Inflammatory macrophage (primary cell): ENCODE measurements at regions not wholly inside any gene's neighbourhood (a gene's known extent, or its start where the extent isn't known, plus 50 kb on each side); places are given as distances from the start of the nearest gene placed in this dataset.
"Not testable (repeated sequence)": the region's sequence is repeated elsewhere in the genome, so short reads cannot be mapped to it uniquely, and the experiment has no call there.

Experiments used
- DNase-seq, 2 donors: peaks; one replicate each; pipeline ENCODE4 v3.0.0-alpha.2; 2020 to 2022

GRCh38 chr7:19533266-19533665, 175.6 kb downstream of the POLR1F start:
- no peak for DNase-seq

DNA sequence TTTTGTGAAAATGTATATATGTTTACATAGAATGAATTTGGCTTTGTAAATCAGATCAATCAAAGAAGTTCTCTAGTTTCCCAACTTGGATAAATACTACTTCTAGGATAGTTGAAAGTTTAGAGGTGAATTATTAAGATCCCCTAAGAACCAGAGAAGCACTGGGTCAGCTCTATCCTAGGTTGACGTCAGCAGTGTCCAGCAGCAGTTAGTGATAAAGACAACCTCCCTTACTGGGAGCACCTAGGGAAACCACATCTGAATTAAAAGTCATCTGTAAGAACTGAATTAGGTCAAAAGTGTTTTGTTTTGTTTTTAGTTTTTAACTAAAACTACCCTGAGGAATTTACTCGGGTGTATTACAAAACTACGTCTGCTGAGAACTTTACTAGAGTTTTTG, 178.0 kb downstream of the POLR1F start:
- no peak for DNase-seq

GRCh38 chr7:19530261-19530660, 178.6 kb downstream of the POLR1F start:
- no peak for DNase-seq

DNA sequence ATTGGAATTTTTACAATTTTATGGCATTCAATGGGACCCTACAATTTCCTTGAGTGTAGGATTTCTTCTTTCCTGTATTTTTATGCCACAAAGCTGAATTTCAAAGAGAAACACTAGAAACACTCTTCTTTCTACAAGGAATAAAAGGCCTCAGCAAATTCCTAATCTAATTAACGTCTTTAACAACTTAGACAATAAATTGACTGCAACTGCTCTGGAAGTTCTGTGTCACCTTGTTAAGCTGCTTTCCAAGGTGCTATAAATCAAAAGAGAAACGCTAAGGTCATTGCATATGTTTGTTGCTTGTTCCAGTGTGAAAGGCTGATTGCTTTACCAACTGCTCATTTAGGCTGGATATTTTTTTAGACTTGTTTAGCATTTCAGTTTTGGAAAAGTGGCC, 182.2 kb downstream of the POLR1F start:
- DNase-seq = no peak

- no peak for DNase-seq
Measured at GRCh38 chr7:19522486-19522885, 186.4 kb downstream of the POLR1F start.

- DNase-seq = no peak
Measured at GRCh38 chr7:19520392-19520791, 188.4 kb downstream of the POLR1F start.

DNA sequence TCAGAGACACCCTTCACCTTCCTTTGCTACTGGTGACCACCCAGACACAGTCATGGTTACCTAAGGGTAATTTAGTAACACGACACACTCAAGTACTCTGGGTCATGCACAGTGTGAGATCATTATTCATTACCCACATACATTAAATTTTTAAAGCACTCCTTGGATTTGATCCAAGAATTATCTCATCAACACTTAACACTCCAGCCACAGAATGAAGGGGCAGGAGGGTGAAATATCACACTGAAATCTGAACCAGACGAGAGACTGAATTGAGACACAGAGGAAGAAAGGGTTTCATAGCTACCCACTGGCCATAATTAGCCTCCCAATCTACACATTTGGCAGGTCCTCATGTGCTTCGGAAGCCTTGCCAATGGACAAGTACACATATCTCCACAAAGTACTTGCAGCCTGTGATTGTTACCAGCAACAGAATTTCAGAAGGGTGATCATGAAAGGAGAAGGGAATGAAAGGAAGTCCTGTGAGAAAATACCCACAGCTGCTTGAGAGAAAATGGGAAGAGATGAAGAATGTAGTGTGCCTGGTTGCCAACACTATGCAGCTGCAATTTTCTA, 189.3 kb downstream of the POLR1F start:
- DNase-seq = no peak

DNA sequence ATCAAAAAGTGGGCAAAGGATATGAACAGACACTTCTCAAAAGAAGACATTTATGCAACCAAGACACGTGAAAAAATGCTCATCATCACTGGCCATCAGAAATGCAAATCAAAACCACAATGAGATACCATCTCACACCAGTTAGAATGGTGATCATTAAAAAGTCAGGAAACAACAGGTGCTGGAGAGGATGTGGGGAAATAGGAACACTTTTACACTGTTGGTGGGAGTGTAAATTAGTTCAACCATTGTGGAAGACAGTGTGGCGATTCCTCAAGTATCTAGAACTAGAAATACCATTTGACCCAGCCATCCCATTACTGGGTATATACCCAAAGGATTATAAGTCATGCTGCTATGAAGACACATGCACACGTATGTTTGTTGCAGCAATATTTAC, 191.3 kb downstream of the POLR1F start:
- not testable (repeated sequence) for DNase-seq

- no peak for DNase-seq
Measured at GRCh38 chr7:19508821-19509220, 200.0 kb downstream of the POLR1F start.

GRCh38 chr7:19508124-19508523, 200.7 kb downstream of the POLR1F start:
- DNase-seq = no peak

DNA sequence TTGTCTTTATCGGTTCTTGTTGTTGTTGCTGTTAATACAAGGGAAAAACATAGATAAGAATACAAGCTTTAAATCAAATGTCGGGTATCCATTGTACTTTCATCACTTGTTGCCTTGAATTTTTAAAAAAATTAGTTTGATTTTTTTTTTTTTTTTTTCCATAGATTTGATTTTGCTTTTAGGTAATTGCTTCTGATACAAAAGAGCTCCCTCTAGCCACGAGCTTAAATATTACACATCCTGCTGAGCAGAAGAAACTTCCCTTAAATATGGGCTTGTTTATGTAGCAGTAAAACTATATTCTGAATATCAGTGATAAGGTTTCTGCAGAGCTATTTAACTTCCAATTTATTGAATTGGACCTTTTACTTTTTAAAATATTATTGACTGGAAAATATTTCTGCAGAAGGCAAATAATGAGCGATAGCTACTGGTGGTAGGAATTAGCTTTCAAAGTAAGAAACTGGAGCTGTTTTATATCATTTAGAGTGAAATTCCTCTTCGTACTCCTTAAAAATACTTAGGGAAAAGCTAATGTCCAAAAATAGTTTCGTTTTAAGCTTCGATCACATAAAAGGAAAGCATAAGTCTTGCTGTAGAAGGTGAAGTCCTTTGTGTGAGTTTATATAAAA, 216.9 kb downstream of the POLR1F start:
- DNase-seq = peak; percentile 14 to 39

DNA sequence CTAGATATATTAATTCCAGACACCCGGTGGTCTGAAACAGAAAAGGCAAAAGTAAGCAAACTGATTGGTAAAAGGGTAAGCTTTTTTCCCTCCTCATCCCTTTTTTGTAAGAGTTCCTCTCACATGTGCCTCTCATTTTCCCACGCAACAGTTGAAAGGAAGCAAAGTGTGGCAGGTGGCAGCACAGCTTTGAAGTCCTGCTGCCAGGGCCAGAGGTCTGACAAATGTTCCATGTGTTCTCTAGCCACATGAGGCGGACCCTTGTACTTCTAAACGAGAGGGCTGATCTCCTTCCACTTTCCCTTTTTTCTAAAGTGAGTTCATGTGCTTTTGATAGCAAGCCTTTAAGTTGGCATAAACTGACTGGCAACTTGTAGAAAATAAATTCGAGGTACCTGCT, 217.5 kb downstream of the POLR1F start:
- DNase-seq = no peak

DNA sequence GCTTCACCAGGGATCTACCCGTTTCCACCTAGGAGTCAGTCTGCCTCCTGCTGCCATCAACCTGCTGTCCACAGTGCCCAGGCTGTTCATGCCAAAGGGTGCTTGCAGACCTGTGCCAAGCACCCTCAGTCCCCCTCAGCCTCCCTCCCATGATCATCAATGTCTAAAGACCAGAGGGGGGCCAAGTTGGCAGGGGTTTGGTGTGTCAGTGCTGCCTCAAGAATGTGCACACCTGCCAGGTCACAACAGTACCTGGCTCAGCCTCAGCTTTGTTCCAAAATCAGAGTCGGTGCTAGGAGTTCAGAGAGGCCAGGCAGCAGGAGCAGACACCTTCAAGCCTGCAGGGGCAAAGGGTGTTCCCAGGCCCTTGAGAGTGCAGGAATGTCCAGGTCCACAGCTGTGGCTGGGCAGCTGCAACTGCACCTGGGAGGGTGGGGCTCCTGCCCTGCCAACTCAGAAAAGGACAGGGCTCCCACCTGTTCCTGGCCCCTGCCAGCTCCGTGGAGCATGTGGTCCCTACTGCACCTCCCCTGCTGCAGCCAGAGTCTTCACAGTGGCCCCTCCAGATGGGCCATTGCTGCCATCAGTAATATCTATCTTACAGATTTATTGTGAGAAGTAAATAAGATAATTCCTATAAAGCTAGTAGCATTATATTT, 219.5 kb downstream of the POLR1F start:
- no peak for DNase-seq

GRCh38 chr7:19488056-19488455, 220.8 kb downstream of the POLR1F start:
- no peak for DNase-seq

GRCh38 chr7:19482628-19483027, 226.2 kb downstream of the POLR1F start:
- no peak for DNase-seq

GRCh38 chr7:19480383-19480782, 228.5 kb downstream of the POLR1F start:
- no peak for DNase-seq

- no peak for DNase-seq
Measured at GRCh38 chr7:19470031-19470430, 238.8 kb downstream of the POLR1F start.

- no peak for DNase-seq
Measured at GRCh38 chr7:19465861-19466260, 243.0 kb downstream of the POLR1F start.

DNA sequence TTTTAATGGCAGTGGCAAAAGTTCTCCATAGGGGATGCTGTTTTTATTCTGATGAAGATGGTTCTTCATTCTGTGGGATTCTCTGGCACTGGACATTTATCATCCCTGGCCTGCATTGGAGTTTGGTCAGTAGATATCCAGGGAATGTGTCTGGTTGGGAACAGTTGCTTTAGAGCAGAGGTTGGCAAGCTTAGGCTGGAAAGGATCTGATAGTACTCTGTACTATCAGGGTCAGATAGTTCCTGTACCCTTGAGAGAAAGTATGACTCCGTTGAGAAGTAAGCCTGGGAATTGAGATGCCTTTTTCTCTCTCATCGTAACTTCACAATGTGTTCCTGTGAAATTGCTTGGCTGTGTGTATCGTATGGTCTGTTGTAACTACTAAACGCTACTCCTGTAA, 244.1 kb downstream of the POLR1F start:
- no peak for DNase-seq

DNA sequence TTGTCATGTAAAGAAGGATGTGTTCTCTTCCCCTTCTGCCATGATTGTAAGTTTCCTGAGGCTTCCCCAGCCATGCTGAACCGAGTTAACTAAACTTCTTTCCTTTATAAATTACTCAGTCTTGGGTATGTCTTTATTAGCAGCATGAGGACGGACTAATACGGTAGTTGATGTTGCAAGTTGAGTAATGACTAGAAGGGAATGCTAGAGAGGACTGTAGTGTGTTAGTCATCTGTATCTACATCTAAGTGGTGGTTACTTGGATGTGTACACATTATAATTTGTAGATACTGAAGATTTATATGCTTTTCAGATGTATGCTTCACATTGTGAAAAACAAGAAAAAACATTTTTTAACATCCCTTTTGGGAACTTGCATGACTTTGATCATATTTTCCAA, 244.6 kb downstream of the POLR1F start:
- no peak for DNase-seq

DNA sequence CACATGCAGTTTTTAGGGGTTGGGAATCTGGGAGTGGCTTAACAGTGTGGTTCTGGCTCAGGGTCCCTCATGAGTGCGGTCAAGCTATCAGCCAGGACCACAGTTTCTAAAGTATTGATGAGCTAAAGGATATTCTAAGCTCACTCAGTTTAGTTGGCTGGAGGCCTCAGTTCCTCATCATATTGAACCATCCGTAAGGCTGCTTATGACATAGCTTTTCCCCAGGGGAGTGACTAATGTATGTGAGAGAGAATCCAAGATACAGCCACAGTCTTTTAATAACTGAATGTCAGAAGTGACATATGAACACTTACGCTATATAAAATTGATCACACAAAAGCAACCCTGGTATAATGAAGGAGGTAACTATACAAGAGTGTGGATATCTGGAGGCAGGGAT, 245.3 kb downstream of the POLR1F start:
- no peak for DNase-seq

GRCh38 chr7:19455623-19456022, 253.2 kb downstream of the POLR1F start:
- DNase-seq = no peak

GRCh38 chr7:19448091-19448490, 260.7 kb downstream of the POLR1F start:
- no peak for DNase-seq

DNA sequence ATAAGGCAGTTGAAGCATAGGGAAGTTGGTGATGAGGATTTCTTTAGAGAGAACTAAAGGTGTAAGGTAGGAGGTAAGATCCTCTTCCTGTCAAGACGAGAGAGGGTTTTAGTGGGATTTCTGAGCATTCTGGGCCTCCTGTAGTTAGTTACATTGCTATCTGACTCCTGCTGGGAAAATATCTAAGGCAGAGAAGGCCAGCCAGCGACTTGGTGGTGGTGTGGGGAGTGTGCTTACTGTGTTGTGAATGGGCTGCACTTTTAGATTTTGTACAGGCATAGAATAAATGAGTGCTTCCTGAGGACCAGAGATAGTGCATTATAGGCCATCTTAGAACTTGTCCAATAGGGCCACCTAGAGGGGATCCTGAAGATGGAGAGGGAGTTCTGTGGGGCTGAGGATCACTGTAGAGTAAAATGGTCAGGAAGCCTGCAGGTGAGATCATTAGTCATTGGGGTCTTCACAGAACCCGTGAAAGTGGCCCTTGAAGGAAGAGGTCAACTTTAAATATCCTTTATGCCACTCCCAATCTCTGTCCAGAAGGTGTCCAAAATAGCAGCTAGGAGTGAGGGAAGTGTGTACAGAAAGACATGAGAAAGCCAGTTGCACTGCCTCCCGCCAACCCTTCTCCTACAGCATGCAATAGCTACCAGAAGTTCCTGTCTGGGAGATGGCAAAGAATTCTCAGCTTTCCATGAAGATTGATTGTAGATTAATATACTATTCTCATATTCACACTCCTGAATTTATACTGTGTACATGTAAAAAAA, 266.6 kb downstream of the POLR1F start:
- DNase-seq = peak; percentile 8 to 13
